ENCODE measurements at regions not wholly inside any gene's neighbourhood (a gene's known extent, or its start where the extent isn't known, plus 50 kb on each side); places are given as distances from the start of the nearest gene placed in this dataset.

DNA sequence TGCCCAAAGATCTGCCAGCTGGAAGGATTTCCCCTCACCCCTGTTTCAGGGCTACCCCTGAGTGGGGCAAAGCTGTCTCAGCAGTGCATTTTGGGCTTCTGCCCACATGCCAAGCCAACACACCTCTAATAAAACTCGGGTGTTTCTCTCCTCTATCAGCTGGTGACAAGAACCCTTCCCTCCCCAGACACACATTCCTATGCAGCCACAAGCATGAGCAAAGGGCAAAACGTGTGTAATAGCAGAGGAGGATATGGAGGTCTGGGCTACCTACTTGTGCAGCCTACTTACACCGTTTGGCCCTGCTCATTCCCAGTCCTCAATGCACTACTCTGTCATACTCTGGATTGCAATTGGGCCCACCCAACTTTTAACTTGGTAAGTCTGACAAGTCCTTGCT is 101.3 kb downstream of the IYD start:
- H3K4me3 ChIP-seq (replicated peaks in 1 of 2; ENCODE audit: low read depth in 2 of 2, low read length in 2 of 2) = no peak overlapping the region
- no peak for DNase-seq (ENCODE audit: low read depth in 2 of 2)
- TF ChIP-seq, protein P1, sequence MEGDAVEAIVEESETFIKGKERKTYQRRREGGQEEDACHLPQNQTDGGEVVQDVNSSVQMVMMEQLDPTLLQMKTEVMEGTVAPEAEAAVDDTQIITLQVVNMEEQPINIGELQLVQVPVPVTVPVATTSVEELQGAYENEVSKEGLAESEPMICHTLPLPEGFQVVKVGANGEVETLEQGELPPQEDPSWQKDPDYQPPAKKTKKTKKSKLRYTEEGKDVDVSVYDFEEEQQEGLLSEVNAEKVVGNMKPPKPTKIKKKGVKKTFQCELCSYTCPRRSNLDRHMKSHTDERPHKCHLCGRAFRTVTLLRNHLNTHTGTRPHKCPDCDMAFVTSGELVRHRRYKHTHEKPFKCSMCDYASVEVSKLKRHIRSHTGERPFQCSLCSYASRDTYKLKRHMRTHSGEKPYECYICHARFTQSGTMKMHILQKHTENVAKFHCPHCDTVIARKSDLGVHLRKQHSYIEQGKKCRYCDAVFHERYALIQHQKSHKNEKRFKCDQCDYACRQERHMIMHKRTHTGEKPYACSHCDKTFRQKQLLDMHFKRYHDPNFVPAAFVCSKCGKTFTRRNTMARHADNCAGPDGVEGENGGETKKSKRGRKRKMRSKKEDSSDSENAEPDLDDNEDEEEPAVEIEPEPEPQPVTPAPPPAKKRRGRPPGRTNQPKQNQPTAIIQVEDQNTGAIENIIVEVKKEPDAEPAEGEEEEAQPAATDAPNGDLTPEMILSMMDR (IDR thresholded peaks at IDR 0.05; ENCODE audit: low read depth, low read length) = no peak

DNA sequence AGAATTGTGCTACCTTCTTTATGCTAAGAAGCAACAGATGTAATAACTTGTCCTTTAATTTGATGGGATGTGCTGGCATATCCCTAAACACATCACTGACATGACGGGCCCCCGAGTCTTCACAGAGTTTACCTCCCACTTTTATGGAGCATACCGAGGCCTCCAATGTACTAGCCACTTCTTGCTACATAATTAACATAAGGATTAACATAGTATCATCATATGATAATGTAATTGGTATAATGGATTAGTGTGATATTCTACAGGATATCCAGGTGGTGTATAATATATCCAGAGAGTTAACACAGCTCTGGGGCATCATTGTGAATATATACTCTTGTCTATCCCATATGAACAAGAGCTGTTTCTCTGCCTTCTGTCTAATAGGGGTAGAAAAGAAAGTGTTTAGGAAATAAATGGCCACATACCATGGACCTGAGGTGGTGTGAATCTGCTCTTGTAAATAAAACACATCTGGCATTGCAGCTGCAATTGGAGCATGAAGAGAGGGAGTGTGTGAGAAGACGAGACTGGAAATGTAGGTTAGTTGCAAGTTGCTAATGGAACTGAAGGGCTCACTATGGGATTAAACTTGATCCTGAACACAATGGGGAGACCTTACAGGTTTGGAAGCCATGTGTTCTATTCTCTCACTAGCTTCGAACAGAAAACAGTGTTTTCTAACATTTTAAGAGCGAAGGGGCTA is 102.3 kb downstream of the IYD start:
- TF ChIP-seq, protein P1 (IDR thresholded peaks at IDR 0.05; ENCODE audit: low read depth, low read length) = no peak
- no peak for DNase-seq (ENCODE audit: low read depth in 2 of 2)
- no peak overlapping the region for H3K4me3 ChIP-seq (replicated peaks in 1 of 2; ENCODE audit: low read depth in 2 of 2, low read length in 2 of 2)

DNA sequence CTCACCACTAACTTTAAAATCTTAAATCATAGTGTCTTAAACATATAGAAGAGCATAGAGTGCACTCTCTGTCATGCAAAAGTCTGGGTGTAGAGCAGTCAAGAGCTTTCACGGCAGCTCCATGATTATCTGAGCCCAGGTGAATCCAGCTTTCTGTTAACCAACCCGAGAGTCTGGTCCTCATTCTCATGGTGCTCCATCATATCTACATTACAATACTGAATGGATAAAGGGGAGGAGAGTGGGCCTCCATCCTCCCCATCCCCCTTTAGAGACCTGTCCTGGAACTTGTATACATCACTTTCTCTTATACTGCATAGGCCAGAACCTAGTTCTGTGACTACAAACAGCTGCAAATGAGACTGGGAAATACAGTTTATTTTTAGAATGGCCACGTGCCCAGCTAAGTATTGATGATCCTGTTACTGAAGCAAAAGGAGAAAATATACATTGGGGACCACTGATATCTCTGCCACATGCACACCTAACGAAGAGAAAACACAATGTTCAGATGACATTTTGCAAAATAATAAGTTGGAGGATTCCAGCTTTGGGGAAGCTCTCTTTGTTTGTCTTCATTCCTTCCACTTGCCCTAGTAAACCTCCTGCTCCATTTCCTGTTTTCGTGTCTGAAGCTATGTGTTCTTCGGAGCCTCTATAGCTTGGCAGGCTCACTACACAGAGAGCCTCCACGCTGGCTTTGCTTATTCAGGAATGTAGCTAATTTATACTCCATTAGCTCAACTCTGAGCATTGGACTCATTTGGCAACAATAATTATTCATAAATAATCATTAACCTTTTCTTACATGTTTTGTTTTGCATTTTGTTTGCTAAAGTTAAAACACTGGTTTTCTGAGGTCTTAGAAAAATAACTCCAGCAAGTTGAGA is 110.1 kb downstream of the IYD start:
- peak in 1 of 2 donors; percentile 27 for DNase-seq (ENCODE audit: low read depth in 2 of 2)
- H3K4me3 ChIP-seq (replicated peaks in 1 of 2; ENCODE audit: low read depth in 2 of 2, low read length in 2 of 2) = no peak overlapping the region
- TF ChIP-seq, protein P1 (IDR thresholded peaks at IDR 0.05; ENCODE audit: low read depth, low read length) = no peak

DNA sequence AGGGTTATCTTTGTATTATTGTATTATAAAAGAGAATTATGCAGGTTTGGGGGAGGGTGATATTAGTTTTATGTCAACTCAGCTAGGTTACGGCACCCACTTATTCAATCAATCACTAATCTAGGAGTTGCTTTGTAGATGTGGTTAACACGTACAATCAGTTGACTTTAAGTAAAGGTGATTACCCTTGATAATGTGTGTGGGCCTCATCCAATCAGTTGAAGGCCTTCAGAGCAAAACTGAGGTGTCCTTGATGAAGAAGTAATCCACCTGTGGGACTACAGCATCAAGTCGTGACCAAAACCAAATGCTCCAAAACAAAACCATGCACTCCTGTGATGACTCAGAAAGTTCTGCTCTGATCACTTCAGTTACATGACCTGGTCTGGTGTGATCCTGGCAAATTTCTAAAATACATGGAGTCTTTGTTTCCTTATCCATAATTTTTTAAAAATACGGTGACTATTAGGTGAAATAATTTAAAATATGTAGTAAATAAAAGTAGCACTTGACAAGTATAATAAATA is 114.1 kb downstream of the IYD start:
- TF ChIP-seq, protein P1 (IDR thresholded peaks at IDR 0.05; ENCODE audit: low read depth, low read length) = no peak
- H3K4me3 ChIP-seq (replicated peaks in 1 of 2; ENCODE audit: low read depth in 2 of 2, low read length in 2 of 2) = no peak overlapping the region
- no peak for DNase-seq (ENCODE audit: low read depth in 2 of 2)

DNA sequence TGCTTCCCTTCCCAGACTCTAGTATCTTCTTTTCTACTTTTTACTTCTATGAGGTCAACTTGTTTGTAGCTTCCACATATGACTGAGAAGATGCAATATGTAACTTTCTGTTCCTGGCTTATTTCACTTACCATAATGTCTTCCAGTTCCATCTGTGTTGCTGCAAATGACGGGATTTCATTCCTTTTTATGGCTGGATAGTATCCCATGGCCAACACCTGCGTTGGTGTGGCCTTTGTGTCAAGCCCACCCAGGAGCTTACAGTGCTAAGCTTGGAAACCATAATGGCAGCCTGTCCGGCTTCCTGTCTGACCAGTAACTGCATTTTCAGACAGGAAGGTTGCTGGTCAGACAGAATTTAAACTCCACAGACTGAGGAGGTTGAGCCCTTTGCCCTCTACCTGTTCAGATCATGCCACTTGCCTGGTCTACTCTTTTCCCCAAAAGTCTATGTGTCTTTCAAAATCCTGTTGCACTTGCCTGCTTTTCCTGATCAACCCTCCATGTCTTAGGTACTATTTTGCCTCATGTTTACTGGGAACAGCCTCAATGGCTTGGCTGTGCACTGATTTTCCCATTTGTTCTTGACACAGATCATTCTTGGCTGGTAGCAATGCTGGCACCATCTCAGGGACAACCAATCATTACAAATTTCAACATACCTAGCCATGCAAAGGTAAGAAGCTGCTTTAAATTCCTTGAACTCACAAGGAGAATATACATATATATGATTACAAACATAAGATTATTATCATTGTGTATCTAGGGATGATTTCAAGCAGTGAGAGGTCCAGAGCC is 114.3 kb upstream of the PLEKHG1 start:
- no peak for DNase-seq (ENCODE audit: low read depth in 2 of 2)
- TF ChIP-seq, protein P1 (IDR thresholded peaks at IDR 0.05; ENCODE audit: low read depth, low read length) = no peak

DNA sequence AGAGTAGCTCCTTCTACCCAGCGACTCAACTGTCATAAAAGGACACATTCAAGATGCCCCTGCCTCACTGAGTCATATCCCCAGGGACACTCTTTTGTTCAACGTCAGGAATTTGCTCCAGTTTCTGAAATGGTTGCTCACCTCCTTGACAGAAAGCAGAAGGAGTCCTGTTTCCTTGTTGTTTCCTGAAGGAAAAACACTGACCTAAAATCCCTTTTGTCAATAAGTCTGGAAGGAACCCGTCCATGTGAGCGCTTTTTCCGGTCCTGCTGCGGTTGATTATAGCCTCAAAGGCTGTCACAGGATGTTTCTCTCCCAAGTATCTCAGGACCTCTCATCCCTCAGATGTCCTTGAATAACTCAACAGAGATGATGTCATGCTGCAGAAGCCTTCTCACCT is 113.6 kb upstream of the PLEKHG1 start:
- TF ChIP-seq, protein P1 (IDR thresholded peaks at IDR 0.05; ENCODE audit: low read depth, low read length) = no peak
- DNase-seq (ENCODE audit: low read depth in 2 of 2) = peak; percentile 43 to 48
- no peak overlapping the region for H3K4me3 ChIP-seq (replicated peaks in 1 of 2; ENCODE audit: low read depth in 2 of 2, low read length in 2 of 2)

More for the DNA sequence above, 114.3 kb upstream of the PLEKHG1 start:
- no peak overlapping the region for H3K4me3 ChIP-seq (replicated peaks in 1 of 2; ENCODE audit: low read depth in 2 of 2, low read length in 2 of 2)
